AG09309 (cell line): ENCODE measurements at regions not wholly inside any gene's neighbourhood (a gene's known extent, or its start where the extent isn't known, plus 50 kb on each side); places are given as distances from the start of the nearest gene placed in this dataset.
A peak's percentile ranks its signal among the peaks of the same experiment; 100 is the strongest.

Source experiments
- DNase-seq: peaks from one replicate; pipeline ENCODE4 v3.0.0-alpha.2; 2010; ENCODE audit warnings: low read depth
- H3K4me3 ChIP-seq: 2 replicates; pipeline ENCODE4 v1.5.1; 2011; ENCODE audit warnings: mild to moderate bottlenecking, low read depth, low read length, moderate library complexity; ENCODE audit not compliant: control insufficient read depth
- CTCF ChIP-seq: IDR thresholded peaks from 2 replicates; pipeline ENCODE4 v1.5.1; 2011; ENCODE audit warnings: mild to moderate bottlenecking, low read depth, low read length, inconsistent platforms; ENCODE audit not compliant: insufficient read depth, control insufficient read depth; ENCODE audit errors: missing control alignments

- TF ChIP-seq CTCF = no peak
- no peak for DNase-seq
- no peak overlapping the region for H3K4me3 ChIP-seq
Observed at GRCh38 chr5:111635151-111635902, 121.7 kb downstream of the NREP start.

- no peak overlapping the region for H3K4me3 ChIP-seq
- TF ChIP-seq CTCF = no peak
- DNase-seq = no peak
Observed at GRCh38 chr5:111631328-111631727, 119.0 kb upstream of the STARD4 start.

GRCh38 chr5:111628901-111629300, 116.6 kb upstream of the STARD4 start:
- TF ChIP-seq CTCF = no peak
- DNase-seq = peak; percentile 37
- H3K4me3 ChIP-seq = no peak overlapping the region

- no peak overlapping the region for H3K4me3 ChIP-seq
- TF ChIP-seq CTCF = no peak
- no peak for DNase-seq
Observed at GRCh38 chr5:111627862-111628261, 115.5 kb upstream of the STARD4 start.

- DNase-seq = no peak
- no peak overlapping the region for H3K4me3 ChIP-seq
- TF ChIP-seq CTCF = no peak
Observed at GRCh38 chr5:111626473-111627148, 114.3 kb upstream of the STARD4 start.

GRCh38 chr5:111618623-111619271, 106.4 kb upstream of the STARD4 start:
- DNase-seq = no peak
- no peak for TF ChIP-seq CTCF
- H3K4me3 ChIP-seq = no peak overlapping the region
